Gastroesophageal sphincter (tissue), 4 donors: ENCODE measurements at regions not wholly inside any gene's neighbourhood (a gene's known extent, or its start where the extent isn't known, plus 50 kb on each side); places are given as distances from the start of the nearest gene placed in this dataset.

ENCODE experiments used
- ATAC-seq: fragments of 150-250 bp; one replicate; pipeline ENCODE4 v1.9.1; 2016; ENCODE audit warnings: mild to moderate bottlenecking, moderate library complexity
- H3K27ac ChIP-seq, 4 donors: fragments of 200-600 bp; sonication (generic) in 3 of 4; 1 replicate in 3 of 4; 2 replicates in 1 of 4; pipeline ENCODE4 v1.5.1; 2016 to 2019
- H3K27me3 ChIP-seq: fragments of 200-600 bp; sonication (generic); one replicate; pipeline ENCODE4 v1.5.1; 2019
- H3K36me3 ChIP-seq, 2 donors: fragments of 200-600 bp; sonication (generic); one replicate each; pipeline ENCODE4 v1.5.1; 2019; ENCODE audit warnings: control low read depth in 1 of 2
- H3K4me1 ChIP-seq, 3 donors: fragments of 200-600 bp; sonication (generic); 1 replicate in 2 of 3; 2 replicates in 1 of 3; pipeline ENCODE4 v1.5.1; 2016 to 2019; ENCODE audit warnings: control low read depth in 2 of 3
- H3K4me3 ChIP-seq, 2 donors: fragments of 200-600 bp; sonication (generic); one replicate each; pipeline ENCODE4 v1.5.1; 2019; ENCODE audit warnings: mild to moderate bottlenecking in 1 of 2, moderate library complexity in 1 of 2
- H3K9me3 ChIP-seq, 3 donors: fragments of 200-600 bp; sonication (generic); one replicate each; pipeline ENCODE4 v1.5.1; 2017 to 2019; ENCODE audit warnings: control low read depth in 2 of 3
- CTCF ChIP-seq, 4 experiments: fragments of 200-600 bp in 2 of 4; fragments of 450-650 bp in 2 of 4; sonication (generic) in 1 of 4; IDR thresholded peaks; one replicate each; pipeline ENCODE4 v1.5.1; 2017 to 2019; ENCODE audit warnings: antibody characterized with exemption in 4 of 4, mild to moderate bottlenecking in 2 of 4, moderate library complexity in 2 of 4
- EP300 ChIP-seq: sonication (generic); formaldehyde crosslinking; IDR thresholded peaks from one replicate; pipeline ENCODE4 v1.6.1; 2017; ENCODE audit warnings: antibody characterized with exemption, mild to moderate bottlenecking
- POLR2A ChIP-seq, 2 donors: fragments of 450-650 bp; IDR thresholded peaks; one replicate each; pipeline ENCODE4 v1.6.1; 2017; ENCODE audit warnings: antibody characterized with exemption in 2 of 2, mild to moderate bottlenecking in 2 of 2, moderate library complexity in 1 of 2
- POLR2AphosphoS5 ChIP-seq: sonication (generic); formaldehyde crosslinking; IDR thresholded peaks from one replicate; pipeline ENCODE4 v1.6.1; 2017; ENCODE audit warnings: antibody characterized with exemption
- WGBS, 2 donors: methylation state at CpG; one replicate each; pipeline ENCODE4 v1.1.5; 2018; ENCODE audit warnings: low coverage in 1 of 2; 5-methylcytosine and 5-hydroxymethylcytosine counted together

DNA sequence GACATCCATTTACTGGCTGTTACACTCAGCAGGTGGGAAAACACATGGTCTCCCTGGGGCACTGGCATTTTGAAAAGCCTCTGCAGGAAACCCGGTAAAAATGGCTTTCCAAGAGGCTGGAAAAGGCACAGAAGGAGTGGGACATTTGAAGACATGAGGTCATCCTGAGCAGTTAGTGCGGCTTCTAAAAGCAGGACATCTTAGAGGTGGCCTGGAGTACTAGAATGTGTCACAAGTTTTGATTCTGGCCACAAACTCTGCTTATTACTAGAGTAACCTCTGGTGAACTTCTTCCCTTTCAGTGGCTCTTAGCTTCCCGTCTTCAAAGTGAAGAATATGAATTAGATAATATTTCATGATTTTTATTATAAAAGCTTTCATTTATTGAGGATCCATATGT lies 423.0 kb upstream of the BRINP1 start:
- TF ChIP-seq POLR2AphosphoS5 (no peak), CTCF (IDR thresholded peaks at IDR 0.05) (no peak), EP300 (no peak), POLR2A (IDR thresholded peaks at IDR 0.05) (no peak)
- Histone ChIP-seq H3K27me3 (no peaks in the 10 kb centered on the region), H3K4me3 (no peak overlapping the region), H3K27ac (no peak overlapping the region), H3K9me3 (no peaks in the 10 kb centered on the region), H3K4me1 (no peaks in the 10 kb centered on the region), H3K36me3 (no peaks in the 10 kb centered on the region)
- WGBS, 2 donors, result 70 to 87% methylated on average over 3 of the region's 3 CpGs
- no peak for ATAC-seq

DNA sequence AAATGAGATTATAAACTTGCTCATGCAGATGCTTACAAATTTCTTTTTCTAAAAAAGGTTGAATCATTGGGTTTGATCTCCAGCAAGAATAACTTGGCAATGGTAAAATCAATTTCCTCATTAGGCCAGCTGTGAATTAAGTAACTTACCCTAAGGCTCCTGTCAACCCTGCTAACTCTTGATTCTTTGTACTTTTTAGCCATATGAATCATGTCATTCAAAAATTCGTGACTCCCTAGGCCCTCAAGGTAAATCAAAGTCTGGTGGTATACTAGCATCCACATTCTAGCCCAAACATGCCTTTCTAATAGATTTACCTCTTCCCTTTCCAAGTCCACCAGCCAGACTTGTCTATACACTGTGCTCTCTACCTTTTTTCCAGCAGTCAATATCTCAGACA lies 420.8 kb upstream of the BRINP1 start:
- ATAC-seq, result no peak
- 31 to 40% methylated on average over 1 of the region's 1 CpG for WGBS, 2 donors
- no peak for TF ChIP-seq CTCF (IDR thresholded peaks at IDR 0.05)
- TF ChIP-seq EP300, result no peak
- TF ChIP-seq POLR2AphosphoS5, result no peak
- TF ChIP-seq POLR2A (IDR thresholded peaks at IDR 0.05), result no peak
- H3K27me3 ChIP-seq, result no peaks in the 10 kb centered on the region
- no peak overlapping the region for H3K27ac ChIP-seq
- no peaks in the 10 kb centered on the region for H3K36me3 ChIP-seq
- no peaks in the 10 kb centered on the region for H3K4me1 ChIP-seq
- no peak overlapping the region for H3K4me3 ChIP-seq
- H3K9me3 ChIP-seq, result no peaks in the 10 kb centered on the region

DNA sequence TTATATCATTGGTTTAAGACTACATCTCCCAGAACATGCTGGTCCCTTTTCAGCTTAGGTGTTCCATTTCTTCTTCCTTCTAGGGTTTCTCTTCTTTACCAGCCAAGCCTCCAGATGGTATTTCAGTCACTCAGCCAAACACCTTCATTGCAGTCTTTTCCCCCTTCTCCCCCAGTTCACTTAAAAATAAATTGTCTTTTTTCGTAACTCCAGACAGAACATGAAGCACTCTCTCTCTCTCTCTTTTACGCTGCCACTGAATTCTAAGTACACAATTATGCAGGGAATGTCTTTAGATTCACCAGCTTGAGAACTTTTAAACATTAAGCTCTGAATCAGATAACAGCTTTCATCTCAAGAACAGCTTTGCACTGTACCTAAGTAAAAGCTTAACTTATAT lies 419.7 kb upstream of the BRINP1 start:
- WGBS, 2 donors, result 39 to 61% methylated on average over 2 of the region's 2 CpGs
- Histone ChIP-seq H3K4me1 (no peaks in the 10 kb centered on the region), H3K9me3 (no peaks in the 10 kb centered on the region), H3K27me3 (no peaks in the 10 kb centered on the region), H3K27ac (no peak overlapping the region), H3K4me3 (no peak overlapping the region), H3K36me3 (no peaks in the 10 kb centered on the region)
- TF ChIP-seq POLR2A (IDR thresholded peaks at IDR 0.05), result no peak
- TF ChIP-seq EP300, result no peak
- TF ChIP-seq CTCF (IDR thresholded peaks at IDR 0.05), result no peak
- no peak for ATAC-seq

DNA sequence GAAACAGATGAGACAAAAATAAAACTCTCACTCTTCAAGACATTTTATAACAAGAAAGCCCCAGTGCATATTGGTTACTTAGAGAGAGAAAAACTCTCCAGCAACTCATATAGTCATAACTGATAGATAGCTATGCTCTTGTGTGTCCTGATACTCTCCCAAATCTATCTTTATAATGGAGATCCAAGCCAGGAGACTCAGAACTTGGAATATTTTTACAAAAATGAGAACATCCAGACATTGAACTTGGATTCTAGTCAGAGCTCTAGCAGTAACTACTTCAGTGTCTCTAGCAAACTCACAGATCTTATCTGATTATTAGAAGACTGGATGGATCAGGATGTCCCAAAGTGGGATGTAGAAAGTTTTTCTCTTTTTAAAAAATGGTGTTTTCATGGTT lies 412.7 kb upstream of the BRINP1 start:
- no peak overlapping the region for H3K4me3 ChIP-seq
- TF ChIP-seq CTCF (IDR thresholded peaks at IDR 0.05) (no peak), POLR2A (IDR thresholded peaks at IDR 0.05) (no peak), EP300 (no peak), POLR2AphosphoS5 (no peak)
- no peaks in the 10 kb centered on the region for H3K36me3 ChIP-seq
- no peak for ATAC-seq
- H3K4me1 ChIP-seq, result no peaks in the 10 kb centered on the region
- H3K9me3 ChIP-seq, result no peaks in the 10 kb centered on the region
- H3K27me3 ChIP-seq, result no peaks in the 10 kb centered on the region
- no peak overlapping the region for H3K27ac ChIP-seq

DNA sequence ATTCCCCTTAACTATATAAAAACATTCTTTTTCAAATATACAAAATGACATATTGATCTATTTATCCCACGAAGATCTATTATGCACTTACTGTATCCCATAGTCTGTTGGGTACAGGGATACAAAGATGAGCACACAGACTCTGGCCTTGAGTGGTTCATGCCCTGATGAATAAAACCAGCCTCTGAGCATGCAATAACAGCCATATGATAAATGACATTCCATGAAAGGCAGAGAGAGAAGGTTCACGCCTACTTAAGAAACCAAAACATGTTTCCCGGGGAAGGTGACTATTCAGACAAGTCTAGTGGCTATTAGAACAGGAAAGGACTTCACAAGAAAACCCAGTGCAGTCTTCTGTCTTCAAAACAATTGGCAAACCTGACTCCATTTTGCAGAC lies 406.2 kb upstream of the BRINP1 start:
- no peak for TF ChIP-seq EP300
- TF ChIP-seq CTCF (IDR thresholded peaks at IDR 0.05), result no peak
- no peak for TF ChIP-seq POLR2AphosphoS5
- TF ChIP-seq POLR2A (IDR thresholded peaks at IDR 0.05), result no peak
- 25 to 28% methylated on average over 3 of the region's 3 CpGs for WGBS, 2 donors
- no peak overlapping the region for H3K27ac ChIP-seq
- no peak overlapping the region for H3K4me3 ChIP-seq
- ATAC-seq, result no peak
- no peaks in the 10 kb centered on the region for H3K36me3 ChIP-seq
- H3K27me3 ChIP-seq, result no peaks in the 10 kb centered on the region
- no peaks in the 10 kb centered on the region for H3K9me3 ChIP-seq
- no peaks in the 10 kb centered on the region for H3K4me1 ChIP-seq
